Natural killer cell (primary cell): ENCODE measurements at regions not wholly inside any gene's neighbourhood (a gene's known extent, or its start where the extent isn't known, plus 50 kb on each side); places are given as distances from the start of the nearest gene placed in this dataset.

Experiments used
- ATAC-seq, 3 donors: fragments of 150-1000 bp in 2 of 3; fragments of 200-7000 bp in 1 of 3; cut with Tn5 transposase; 1 replicate in 1 of 3; 2 replicates in 2 of 3; pipeline ENCODE4 v1.10.0; 2021; ENCODE audit warnings: mild to moderate bottlenecking in 2 of 3, moderate library complexity in 2 of 3
- DNase-seq, 2 donors: peaks; one replicate each; pipeline versions ENCODE4 v3.0.0 to v3.0.0-alpha.2; 2013 to 2021; ENCODE audit warnings: mixed read lengths in 1 of 2
- H3K27ac ChIP-seq: one replicate; pipeline ENCODE4 v1.5.1; 2013; ENCODE audit warnings: mild to moderate bottlenecking, low read length
- H3K27me3 ChIP-seq: one replicate; pipeline ENCODE4 v1.6.1; 2013; ENCODE audit warnings: low read length; ENCODE audit not compliant: control insufficient read depth, insufficient read depth
- H3K36me3 ChIP-seq: one replicate; pipeline ENCODE4 v1.6.1; 2013; ENCODE audit warnings: low read length; ENCODE audit not compliant: control insufficient read depth, insufficient read depth
- H3K4me1 ChIP-seq: one replicate; pipeline ENCODE4 v1.6.1; 2013; ENCODE audit warnings: low read length; ENCODE audit not compliant: control insufficient read depth, insufficient read depth
- H3K4me3 ChIP-seq: one replicate; pipeline ENCODE4 v1.5.1; 2013; ENCODE audit warnings: low read length
- H3K9me3 ChIP-seq: one replicate; pipeline ENCODE4 v1.6.1; 2013; ENCODE audit warnings: low read length; ENCODE audit not compliant: control insufficient read depth, insufficient read depth
- H3K27ac Mint-ChIP-seq, 2 donors: one replicate each; pipeline ENCODE4 v1.8.0; 2022; ENCODE audit warnings: mild to moderate bottlenecking in 2 of 2, mixed read lengths in 2 of 2, moderate library complexity in 1 of 2
- H3K27me3 Mint-ChIP-seq, 2 donors: one replicate each; pipeline ENCODE4 v1.8.0; 2022; ENCODE audit warnings: low read depth in 2 of 2, mixed read lengths in 2 of 2
- H3K36me3 Mint-ChIP-seq: one replicate; pipeline ENCODE4 v1.8.0; 2022; ENCODE audit warnings: mixed read lengths
- H3K4me1 Mint-ChIP-seq, 2 donors: one replicate each; pipeline ENCODE4 v1.8.0; 2022; ENCODE audit warnings: mixed read lengths in 2 of 2
- H3K4me3 Mint-ChIP-seq: one replicate; pipeline ENCODE4 v1.8.0; 2022; ENCODE audit warnings: mild to moderate bottlenecking, moderate library complexity, mixed read lengths
- H3K9me3 Mint-ChIP-seq, 2 donors: one replicate each; pipeline ENCODE4 v1.8.0; 2022; ENCODE audit warnings: mixed read lengths in 2 of 2
- WGBS: methylation state at CpG from one replicate; pipeline ENCODE4 v1.1.7; 2013; ENCODE audit warnings: missing lambda C conversion rate; ENCODE audit not compliant: insufficient coverage; 5-methylcytosine and 5-hydroxymethylcytosine counted together
- intact Hi-C: fragments of 100-400 bp; cut with micrococcal nuclease; formaldehyde crosslinking; loops from one replicate; pipeline ENCODE4 v1.14.2; 2022
- TF ChIP-seq, protein P1 (sequence below): fragments of 200-600 bp; IDR thresholded peaks from one replicate; pipeline ENCODE4 v1.8.0; 2022; ENCODE audit warnings: antibody characterized with exemption

DNA sequence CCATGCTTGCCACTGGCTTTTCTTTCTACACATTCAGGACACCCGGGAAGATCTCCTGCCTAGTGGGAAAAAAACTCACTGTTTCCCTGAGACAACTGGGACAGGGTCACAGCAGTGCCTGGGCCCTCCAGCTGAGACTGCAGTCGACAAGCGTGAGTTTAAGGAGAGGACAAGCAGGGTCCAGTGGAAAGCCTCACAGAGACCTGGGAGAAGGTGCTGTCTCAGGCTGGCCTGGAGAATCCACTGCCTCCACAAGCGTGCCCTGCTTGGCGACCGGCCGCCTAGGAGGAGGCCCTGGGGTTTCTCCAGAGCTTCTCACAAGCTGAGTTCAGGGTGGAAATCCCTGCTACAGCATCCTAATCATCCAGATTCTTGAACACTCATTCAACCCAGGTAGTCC is 519.6 kb upstream of the RAB6C start:
- Histone ChIP-seq H3K9me3 (peaks cover 2% of the 10 kb centered on the region), H3K4me1 (no peaks in the 10 kb centered on the region), H3K27ac (no peak overlapping the region), H3K36me3 (no peaks in the 10 kb centered on the region), H3K27me3 (no peaks in the 10 kb centered on the region), H3K4me3 (no peak overlapping the region)
- Mint-ChIP-seq H3K9me3 (no peaks in the 10 kb centered on the region), H3K4me1 (no peaks in the 10 kb centered on the region), H3K36me3 (no peaks in the 10 kb centered on the region), H3K27me3 (no peaks in the 10 kb centered on the region), H3K4me3 (no peak overlapping the region), H3K27ac (no peak overlapping the region)
- 93% methylated on average over 7 of the region's 7 CpGs for WGBS
- ATAC-seq (no peak), DNase-seq (no peak)
- intact Hi-C loops: no loop called here
- TF ChIP-seq, protein P1, sequence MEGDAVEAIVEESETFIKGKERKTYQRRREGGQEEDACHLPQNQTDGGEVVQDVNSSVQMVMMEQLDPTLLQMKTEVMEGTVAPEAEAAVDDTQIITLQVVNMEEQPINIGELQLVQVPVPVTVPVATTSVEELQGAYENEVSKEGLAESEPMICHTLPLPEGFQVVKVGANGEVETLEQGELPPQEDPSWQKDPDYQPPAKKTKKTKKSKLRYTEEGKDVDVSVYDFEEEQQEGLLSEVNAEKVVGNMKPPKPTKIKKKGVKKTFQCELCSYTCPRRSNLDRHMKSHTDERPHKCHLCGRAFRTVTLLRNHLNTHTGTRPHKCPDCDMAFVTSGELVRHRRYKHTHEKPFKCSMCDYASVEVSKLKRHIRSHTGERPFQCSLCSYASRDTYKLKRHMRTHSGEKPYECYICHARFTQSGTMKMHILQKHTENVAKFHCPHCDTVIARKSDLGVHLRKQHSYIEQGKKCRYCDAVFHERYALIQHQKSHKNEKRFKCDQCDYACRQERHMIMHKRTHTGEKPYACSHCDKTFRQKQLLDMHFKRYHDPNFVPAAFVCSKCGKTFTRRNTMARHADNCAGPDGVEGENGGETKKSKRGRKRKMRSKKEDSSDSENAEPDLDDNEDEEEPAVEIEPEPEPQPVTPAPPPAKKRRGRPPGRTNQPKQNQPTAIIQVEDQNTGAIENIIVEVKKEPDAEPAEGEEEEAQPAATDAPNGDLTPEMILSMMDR: no peak

DNA sequence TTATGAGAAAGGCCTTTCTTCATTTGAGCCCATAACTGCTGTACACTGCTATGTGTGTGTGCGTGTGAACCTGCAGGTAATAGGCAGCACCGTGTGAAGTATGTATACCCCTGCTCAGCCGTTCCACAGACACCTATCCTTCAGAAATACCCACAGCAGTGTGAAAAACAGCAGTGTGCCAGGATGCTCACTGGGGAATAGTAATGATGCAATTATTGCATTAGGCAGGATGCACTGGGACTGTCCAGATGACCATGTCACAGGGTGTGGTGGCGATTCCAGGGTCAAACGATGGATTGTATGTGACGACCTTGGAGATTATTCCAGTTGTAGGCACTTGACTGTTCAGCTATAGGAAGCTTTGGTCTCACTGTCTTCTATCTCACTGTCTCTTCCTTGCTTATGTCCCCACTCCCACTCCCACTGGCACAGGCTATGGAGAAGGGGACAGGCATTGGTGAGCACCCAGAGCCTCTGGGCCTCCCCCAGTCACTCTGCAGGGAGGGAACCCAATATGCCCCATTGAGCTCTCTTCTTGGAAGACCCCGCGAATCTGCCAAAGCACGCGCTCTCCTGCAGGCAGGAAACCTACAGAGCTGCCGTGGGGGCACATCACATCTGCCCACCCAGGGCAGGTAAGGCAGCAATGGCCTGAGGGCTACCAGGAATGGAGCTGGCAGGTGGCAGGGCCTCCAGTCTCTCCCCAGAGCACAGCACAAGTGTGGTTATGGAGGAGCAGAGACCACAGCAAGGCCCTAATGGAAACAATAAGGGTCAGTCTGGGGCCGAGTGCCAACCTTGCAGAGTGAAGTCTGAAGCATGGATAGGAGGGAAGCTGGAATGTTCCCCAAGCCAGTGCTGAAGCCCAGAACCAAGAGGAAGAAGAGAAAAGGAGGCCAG is 518.9 kb upstream of the RAB6C start:
- Histone ChIP-seq H3K4me1 (no peaks in the 10 kb centered on the region), H3K36me3 (no peaks in the 10 kb centered on the region), H3K9me3 (peaks cover 2% of the 10 kb centered on the region), H3K27me3 (no peaks in the 10 kb centered on the region), H3K4me3 (no peak overlapping the region), H3K27ac (no peak overlapping the region)
- H3K27me3 Mint-ChIP-seq: no peaks in the 10 kb centered on the region
- intact Hi-C loops: no loop called here
- TF ChIP-seq, protein P1: no peak
- no peak overlapping the region for H3K4me3 Mint-ChIP-seq
- H3K9me3 Mint-ChIP-seq: no peaks in the 10 kb centered on the region
- H3K4me1 Mint-ChIP-seq: no peaks in the 10 kb centered on the region
- H3K27ac Mint-ChIP-seq: no peak overlapping the region
- DNase-seq: no peak
- 80% methylated on average over 10 of the region's 12 CpGs for WGBS
- no peaks in the 10 kb centered on the region for H3K36me3 Mint-ChIP-seq
- ATAC-seq: no peak

DNA sequence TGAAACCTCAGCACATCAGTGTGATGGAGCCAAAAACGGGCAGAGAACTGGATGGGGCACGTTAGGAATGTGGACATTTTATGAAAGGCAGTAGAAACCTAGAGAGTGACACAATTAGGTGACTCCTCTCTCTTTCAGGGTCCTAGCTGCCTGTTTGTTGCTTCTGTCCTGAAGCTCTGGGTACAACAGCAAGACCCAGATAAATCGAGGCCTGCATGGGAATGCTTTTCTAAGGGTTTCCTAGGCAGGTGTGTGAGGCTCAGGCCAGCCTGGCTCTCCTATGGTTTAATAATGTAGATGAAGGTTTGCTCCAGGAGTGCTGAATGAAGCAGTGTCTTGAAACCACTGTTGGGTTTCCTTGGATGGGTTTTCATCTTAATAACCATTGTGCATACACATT is 517.1 kb upstream of the RAB6C start:
- no peak for DNase-seq
- H3K4me1 Mint-ChIP-seq: no peaks in the 10 kb centered on the region
- WGBS: 52% methylated on average over 3 of the region's 3 CpGs
- H3K36me3 ChIP-seq: no peaks in the 10 kb centered on the region
- ATAC-seq: no peak
- TF ChIP-seq, protein P1: no peak
- H3K27ac Mint-ChIP-seq: no peak overlapping the region
- H3K4me1 ChIP-seq: no peaks in the 10 kb centered on the region
- H3K9me3 Mint-ChIP-seq: no peaks in the 10 kb centered on the region
- H3K4me3 Mint-ChIP-seq: no peak overlapping the region
- intact Hi-C loops: no loop called here
- H3K27ac ChIP-seq: no peak overlapping the region
- H3K27me3 Mint-ChIP-seq: no peaks in the 10 kb centered on the region
- no peaks in the 10 kb centered on the region for H3K27me3 ChIP-seq
- no peak overlapping the region for H3K4me3 ChIP-seq
- no peaks in the 10 kb centered on the region for H3K36me3 Mint-ChIP-seq
- H3K9me3 ChIP-seq: peaks cover 2% of the 10 kb centered on the region

DNA sequence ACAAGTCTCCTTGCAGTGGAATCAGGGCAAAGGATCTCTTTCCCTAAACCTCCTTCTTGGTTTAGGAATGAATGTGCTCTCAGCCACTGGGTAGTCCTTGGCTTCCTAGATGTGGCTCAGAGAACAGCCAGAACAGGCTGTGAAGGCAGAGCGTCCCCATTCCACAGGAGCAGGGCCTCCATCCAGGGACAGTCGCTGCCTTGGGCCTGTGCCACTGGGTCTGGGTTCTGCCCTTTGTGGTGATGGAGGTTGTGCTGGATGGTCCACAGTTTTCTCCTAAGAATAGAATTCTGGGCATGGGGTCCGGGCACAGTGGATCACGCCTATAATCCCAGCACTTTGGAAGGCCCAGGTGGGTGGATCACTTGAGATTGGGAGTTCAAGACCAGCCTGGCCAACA is 516.5 kb upstream of the RAB6C start:
- no peak overlapping the region for H3K27ac ChIP-seq
- TF ChIP-seq, protein P1: no peak
- no peak overlapping the region for H3K4me3 ChIP-seq
- H3K4me1 Mint-ChIP-seq: no peaks in the 10 kb centered on the region
- H3K27ac Mint-ChIP-seq: no peak overlapping the region
- WGBS: 91% methylated on average over 3 of the region's 4 CpGs
- no peak overlapping the region for H3K4me3 Mint-ChIP-seq
- no peaks in the 10 kb centered on the region for H3K9me3 Mint-ChIP-seq
- no peaks in the 10 kb centered on the region for H3K4me1 ChIP-seq
- H3K27me3 ChIP-seq: no peaks in the 10 kb centered on the region
- intact Hi-C loops: no loop called here
- H3K9me3 ChIP-seq: peaks cover 2% of the 10 kb centered on the region
- ATAC-seq: no peak
- H3K36me3 ChIP-seq: no peaks in the 10 kb centered on the region
- H3K27me3 Mint-ChIP-seq: no peaks in the 10 kb centered on the region
- no peaks in the 10 kb centered on the region for H3K36me3 Mint-ChIP-seq
- DNase-seq: no peak
